ENCODE measurements at regions not wholly inside any gene's neighbourhood (a gene's known extent, or its start where the extent isn't known, plus 50 kb on each side); places are given as distances from the start of the nearest gene placed in this dataset.

DNA sequence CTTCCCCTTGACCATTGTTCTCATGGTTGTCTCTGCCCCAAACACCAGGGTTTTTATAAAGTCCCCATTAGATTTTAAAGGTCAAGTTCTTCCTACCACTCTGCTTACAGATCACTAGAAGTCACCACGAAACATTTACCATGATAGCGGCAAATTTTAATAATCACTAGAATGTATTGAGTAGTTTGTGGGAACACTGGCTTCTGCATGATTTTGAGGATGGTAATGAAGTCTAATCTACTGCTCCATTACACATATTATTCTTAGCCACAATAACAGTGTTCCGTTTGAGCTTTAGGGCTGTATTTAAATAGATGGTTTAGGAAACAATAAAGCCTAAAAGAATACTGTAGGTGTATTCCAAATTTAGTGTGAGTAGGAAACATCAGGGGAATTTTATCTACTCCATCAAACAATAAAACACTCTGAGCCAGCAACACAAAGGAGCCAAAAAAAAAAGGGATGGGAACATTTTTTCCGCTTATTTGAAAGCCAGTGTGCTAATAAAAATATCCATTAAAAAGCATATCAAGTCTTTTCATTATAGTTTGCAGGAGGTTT lies 49.7 kb downstream of the KLF12 start:
- Histone ChIP-seq H2BK120ac (ENCODE audit: low read depth, low read length) (no peak overlapping the region), H2AFZ (ENCODE audit: low read depth, low read length) (no peak overlapping the region), H3K9me3 (ENCODE audit: control insufficient read depth, low read length) (no peaks in the 10 kb centered on the region), H3K36me3 (ENCODE audit: control insufficient read depth in 1 of 2, insufficient read depth in 2 of 2, low read depth in 1 of 2, low read length in 2 of 2) (no peaks in the 10 kb centered on the region), H2BK12ac (ENCODE audit: low read length in 2 of 2) (no peak overlapping the region), H3K79me1 (replicated peaks; ENCODE audit: low read length, poor library complexity, severe bottlenecking) (peaks cover 26% of the 10 kb centered on the region), H2BK5ac (ENCODE audit: low read depth, low read length, poor library complexity, severe bottlenecking) (no peak overlapping the region), H3K9ac (ENCODE audit: low read length) (no peak overlapping the region), H3K23ac (ENCODE audit: low read length in 2 of 2) (no peak overlapping the region), H2BK15ac (ENCODE audit: low read depth, poor library complexity, severe bottlenecking) (no peak overlapping the region), H3K4me3 (ENCODE audit: insufficient read depth in 1 of 2, low read depth in 1 of 2, low read length in 2 of 2) (no peak overlapping the region), H3K4me2 (ENCODE audit: low read length, poor library complexity, severe bottlenecking) (no peak overlapping the region), H3K18ac (ENCODE audit: low read depth in 1 of 2, low read length in 2 of 2) (no peak overlapping the region), H3K4me1 (ENCODE audit: control insufficient read depth, insufficient read depth, low read depth, low read length) (no peaks in the 10 kb centered on the region), H4K91ac (ENCODE audit: low read length) (no peak overlapping the region), H3K4ac (ENCODE audit: low read depth in 1 of 2, low read length in 2 of 2) (no peak overlapping the region), H2AK5ac (ENCODE audit: low read length, severe bottlenecking) (no peak overlapping the region), H4K8ac (ENCODE audit: low read length) (no peak overlapping the region), H3K27ac (ENCODE audit: low read length, poor library complexity, severe bottlenecking) (no peak overlapping the region), H3K14ac (ENCODE audit: low read length in 2 of 2) (no peak overlapping the region), H3K27me3 (ENCODE audit: control insufficient read depth in 1 of 2, insufficient read depth in 1 of 2, low read length in 2 of 2) (no peaks in the 10 kb centered on the region)
- WGBS: no CpG with 5 or more reads among the region's 4 CpGs
- no peak for DNase-seq

DNA sequence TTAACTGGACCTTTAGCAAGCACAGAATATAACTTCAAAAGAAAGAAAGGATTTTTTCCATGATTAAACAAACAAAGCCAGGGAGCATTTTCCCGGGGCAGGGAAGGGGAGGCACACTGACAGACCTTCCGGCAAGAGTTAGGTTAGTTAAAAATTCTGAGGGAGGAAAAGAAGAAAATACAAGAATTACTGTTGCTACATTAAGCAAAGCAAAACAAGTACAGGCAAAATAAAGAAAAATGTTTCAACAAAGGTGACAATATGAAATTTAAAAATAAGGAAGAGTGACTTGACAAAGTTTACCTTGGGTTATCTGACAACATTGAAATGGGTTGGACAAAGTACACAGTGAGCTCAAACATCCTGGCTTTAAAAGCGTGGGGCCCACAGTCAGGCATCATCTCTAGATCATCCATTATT lies 51.5 kb downstream of the KLF12 start:
- Histone ChIP-seq H3K9me3 (ENCODE audit: control insufficient read depth, low read length) (no peaks in the 10 kb centered on the region), H3K4me3 (ENCODE audit: insufficient read depth in 1 of 2, low read depth in 1 of 2, low read length in 2 of 2) (no peak overlapping the region), H3K18ac (ENCODE audit: low read depth in 1 of 2, low read length in 2 of 2) (no peak overlapping the region), H3K27me3 (ENCODE audit: control insufficient read depth in 1 of 2, insufficient read depth in 1 of 2, low read length in 2 of 2) (no peaks in the 10 kb centered on the region), H4K8ac (ENCODE audit: low read length) (no peak overlapping the region), H3K4me1 (ENCODE audit: control insufficient read depth, insufficient read depth, low read depth, low read length) (no peaks in the 10 kb centered on the region), H3K79me1 (replicated peaks; ENCODE audit: low read length, poor library complexity, severe bottlenecking) (peaks cover 27% of the 10 kb centered on the region), H2BK15ac (ENCODE audit: low read depth, poor library complexity, severe bottlenecking) (no peak overlapping the region), H3K14ac (ENCODE audit: low read length in 2 of 2) (no peak overlapping the region), H3K36me3 (ENCODE audit: control insufficient read depth in 1 of 2, insufficient read depth in 2 of 2, low read depth in 1 of 2, low read length in 2 of 2) (no peaks in the 10 kb centered on the region), H3K4ac (ENCODE audit: low read depth in 1 of 2, low read length in 2 of 2) (no peak overlapping the region), H3K9ac (ENCODE audit: low read length) (no peak overlapping the region), H3K23ac (ENCODE audit: low read length in 2 of 2) (no peak overlapping the region), H2BK120ac (ENCODE audit: low read depth, low read length) (no peak overlapping the region), H2AK5ac (ENCODE audit: low read length, severe bottlenecking) (no peak overlapping the region), H3K27ac (ENCODE audit: low read length, poor library complexity, severe bottlenecking) (no peak overlapping the region), H3K4me2 (ENCODE audit: low read length, poor library complexity, severe bottlenecking) (no peak overlapping the region), H2AFZ (ENCODE audit: low read depth, low read length) (no peak overlapping the region), H2BK12ac (ENCODE audit: low read length in 2 of 2) (no peak overlapping the region), H4K91ac (ENCODE audit: low read length) (no peak overlapping the region), H2BK5ac (ENCODE audit: low read depth, low read length, poor library complexity, severe bottlenecking) (no peak overlapping the region)
- WGBS: 94% methylated on average over 2 of the region's 3 CpGs
- DNase-seq: no peak

DNA sequence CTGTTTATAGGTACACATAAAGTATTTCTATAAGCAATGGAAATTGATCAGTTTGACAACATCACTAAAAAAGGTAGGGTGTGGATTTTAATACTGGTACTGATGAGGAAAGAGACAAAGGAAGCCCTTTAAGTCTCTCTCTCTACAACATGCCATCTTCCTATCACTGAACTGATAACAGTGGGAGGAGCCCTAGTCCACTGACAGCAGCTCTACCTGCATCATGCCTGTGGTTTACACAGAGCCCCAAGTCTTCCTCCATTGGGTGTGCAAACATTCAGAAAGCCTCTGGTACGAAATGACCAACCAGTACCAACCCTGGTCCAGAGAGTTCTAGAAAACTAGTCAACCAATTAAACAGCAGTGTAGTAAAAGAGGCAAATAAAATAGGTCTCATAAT lies 53.4 kb downstream of the KLF12 start:
- H2BK120ac ChIP-seq (ENCODE audit: low read depth, low read length): no peak overlapping the region
- H3K14ac ChIP-seq (ENCODE audit: low read length in 2 of 2): no peak overlapping the region
- no peak overlapping the region for H3K4ac ChIP-seq (ENCODE audit: low read depth in 1 of 2, low read length in 2 of 2)
- no peaks in the 10 kb centered on the region for H3K4me1 ChIP-seq (ENCODE audit: control insufficient read depth, insufficient read depth, low read depth, low read length)
- H2AFZ ChIP-seq (ENCODE audit: low read depth, low read length): no peak overlapping the region
- H3K79me1 ChIP-seq (replicated peaks; ENCODE audit: low read length, poor library complexity, severe bottlenecking): peaks cover 30% of the 10 kb centered on the region
- no peak overlapping the region for H2BK15ac ChIP-seq (ENCODE audit: low read depth, poor library complexity, severe bottlenecking)
- no peak overlapping the region for H3K27ac ChIP-seq (ENCODE audit: low read length, poor library complexity, severe bottlenecking)
- no peak for DNase-seq
- H4K8ac ChIP-seq (ENCODE audit: low read length): no peak overlapping the region
- WGBS: no CpG with 5 or more reads among the region's 1 CpG
- H3K23ac ChIP-seq (ENCODE audit: low read length in 2 of 2): no peak overlapping the region
- no peak overlapping the region for H4K91ac ChIP-seq (ENCODE audit: low read length)
- no peak overlapping the region for H2BK12ac ChIP-seq (ENCODE audit: low read length in 2 of 2)
- H3K4me3 ChIP-seq (ENCODE audit: insufficient read depth in 1 of 2, low read depth in 1 of 2, low read length in 2 of 2): no peak overlapping the region
- no peak overlapping the region for H3K9ac ChIP-seq (ENCODE audit: low read length)
- no peak overlapping the region for H2BK5ac ChIP-seq (ENCODE audit: low read depth, low read length, poor library complexity, severe bottlenecking)
- H3K36me3 ChIP-seq (ENCODE audit: control insufficient read depth in 1 of 2, insufficient read depth in 2 of 2, low read depth in 1 of 2, low read length in 2 of 2): no peaks in the 10 kb centered on the region
- H3K18ac ChIP-seq (ENCODE audit: low read depth in 1 of 2, low read length in 2 of 2): no peak overlapping the region
- no peak overlapping the region for H3K4me2 ChIP-seq (ENCODE audit: low read length, poor library complexity, severe bottlenecking)
- no peaks in the 10 kb centered on the region for H3K27me3 ChIP-seq (ENCODE audit: control insufficient read depth in 1 of 2, insufficient read depth in 1 of 2, low read length in 2 of 2)
- no peak overlapping the region for H2AK5ac ChIP-seq (ENCODE audit: low read length, severe bottlenecking)
- no peaks in the 10 kb centered on the region for H3K9me3 ChIP-seq (ENCODE audit: control insufficient read depth, low read length)

GRCh38 chr13:74077792-74078191 lies 56.4 kb downstream of the KLF12 start:
- no peak overlapping the region for H2BK5ac ChIP-seq (ENCODE audit: low read depth, low read length, poor library complexity, severe bottlenecking)
- no peak overlapping the region for H4K8ac ChIP-seq (ENCODE audit: low read length)

More at GRCh38 chr13:74077792-74078191, 56.4 kb downstream of the KLF12 start:
- Histone ChIP-seq H3K27ac (ENCODE audit: low read length, poor library complexity, severe bottlenecking) (no peak overlapping the region), H3K4me3 (ENCODE audit: insufficient read depth in 1 of 2, low read depth in 1 of 2, low read length in 2 of 2) (peak overlapping the region in 1 of 2 experiments; percentile 31), H2BK15ac (ENCODE audit: low read depth, poor library complexity, severe bottlenecking) (no peak overlapping the region), H3K79me1 (replicated peaks; ENCODE audit: low read length, poor library complexity, severe bottlenecking) (peaks cover 29% of the 10 kb centered on the region), H3K4me2 (ENCODE audit: low read length, poor library complexity, severe bottlenecking) (no peak overlapping the region), H3K36me3 (ENCODE audit: control insufficient read depth in 1 of 2, insufficient read depth in 2 of 2, low read depth in 1 of 2, low read length in 2 of 2) (no peaks in the 10 kb centered on the region), H3K23ac (ENCODE audit: low read length in 2 of 2) (no peak overlapping the region), H2AK5ac (ENCODE audit: low read length, severe bottlenecking) (no peak overlapping the region), H3K9me3 (ENCODE audit: control insufficient read depth, low read length) (no peaks in the 10 kb centered on the region), H3K27me3 (ENCODE audit: control insufficient read depth in 1 of 2, insufficient read depth in 1 of 2, low read length in 2 of 2) (no peaks in the 10 kb centered on the region), H2AFZ (ENCODE audit: low read depth, low read length) (peak overlapping the region; percentile 24), H3K4ac (ENCODE audit: low read depth in 1 of 2, low read length in 2 of 2) (no peak overlapping the region), H2BK12ac (ENCODE audit: low read length in 2 of 2) (no peak overlapping the region), H3K4me1 (ENCODE audit: control insufficient read depth, insufficient read depth, low read depth, low read length) (no peaks in the 10 kb centered on the region), H4K91ac (ENCODE audit: low read length) (no peak overlapping the region), H3K9ac (ENCODE audit: low read length) (peak overlapping the region; percentile 65), H2BK120ac (ENCODE audit: low read depth, low read length) (no peak overlapping the region), H3K18ac (ENCODE audit: low read depth in 1 of 2, low read length in 2 of 2) (no peak overlapping the region), H3K14ac (ENCODE audit: low read length in 2 of 2) (no peak overlapping the region)
- DNase-seq: peak; percentile 64
- 42% methylated on average over 2 of the region's 2 CpGs for whole genome bisulfite sequencing

Data from mesenchymal stem cell (in vitro differentiated cells and primary cell).